Mesendoderm (in vitro differentiated cells): ENCODE measurements at regions not wholly inside any gene's neighbourhood (a gene's known extent, or its start where the extent isn't known, plus 50 kb on each side); places are given as distances from the start of the nearest gene placed in this dataset.
A peak's percentile ranks its signal among the peaks of the same experiment; 100 is the strongest.

Source experiments
- DNase-seq: peaks from one replicate; pipeline ENCODE4 v3.0.0; 2013
- H2AK5ac ChIP-seq: 2 replicates; pipeline ENCODE4 v1.6.1; 2013; ENCODE audit warnings: low read length, inconsistent platforms
- H2BK120ac ChIP-seq: 2 replicates; pipeline ENCODE4 v1.6.1; 2013; ENCODE audit warnings: low read depth, mild to moderate bottlenecking, low read length, moderate library complexity, mixed read lengths
- H2BK15ac ChIP-seq: replicated peaks from 2 replicates; pipeline ENCODE4 v1.6.1; 2013; ENCODE audit warnings: low read depth, mild to moderate bottlenecking, moderate library complexity
- H2BK5ac ChIP-seq: 2 replicates; pipeline ENCODE4 v1.6.1; 2013; ENCODE audit warnings: low read length, inconsistent platforms
- H3K18ac ChIP-seq: 2 replicates; pipeline ENCODE4 v1.6.1; 2013; ENCODE audit warnings: mild to moderate bottlenecking, low read length, mixed read lengths
- H3K23ac ChIP-seq: one replicate; pipeline ENCODE4 v1.6.1; 2013; ENCODE audit warnings: low read length
- H3K27ac ChIP-seq: 2 replicates; pipeline ENCODE4 v1.5.1; 2013; ENCODE audit warnings: low read depth, mild to moderate bottlenecking, inconsistent platforms, low read length, moderate library complexity
- H3K27me3 ChIP-seq: 2 replicates; pipeline ENCODE4 v1.6.1; 2013; ENCODE audit warnings: low read length, control low read depth, mild to moderate bottlenecking, inconsistent platforms; ENCODE audit not compliant: insufficient read depth, poor library complexity
- H3K36me3 ChIP-seq: 2 replicates; pipeline ENCODE4 v1.6.1; 2013; ENCODE audit warnings: low read length, inconsistent platforms; ENCODE audit not compliant: control insufficient read depth, insufficient read depth
- H3K4ac ChIP-seq: one replicate; pipeline ENCODE4 v1.6.1; 2013; ENCODE audit warnings: low read depth, mild to moderate bottlenecking, low read length, moderate library complexity
- H3K4me1 ChIP-seq: 2 replicates; pipeline ENCODE4 v1.6.1; 2013; ENCODE audit warnings: low read depth, low read length, inconsistent platforms; ENCODE audit not compliant: control insufficient read depth
- H3K4me2 ChIP-seq: 2 replicates; pipeline ENCODE4 v1.6.1; 2013; ENCODE audit warnings: low read length
- H3K4me3 ChIP-seq: 2 replicates; pipeline ENCODE4 v1.5.1; 2013; ENCODE audit warnings: mild to moderate bottlenecking, low read length
- H3K56ac ChIP-seq: one replicate; pipeline ENCODE4 v1.6.1; 2013; ENCODE audit warnings: low read length
- H3K79me1 ChIP-seq: 2 replicates; pipeline ENCODE4 v1.6.1; 2013; ENCODE audit warnings: low read length, inconsistent platforms
- H3K79me2 ChIP-seq: 2 replicates; pipeline ENCODE4 v1.6.1; 2013; ENCODE audit warnings: mild to moderate bottlenecking, low read length; ENCODE audit not compliant: control insufficient read depth, insufficient read depth
- H3K9ac ChIP-seq: 2 replicates; pipeline ENCODE4 v1.6.1; 2013; ENCODE audit warnings: low read length, inconsistent platforms
- H4K5ac ChIP-seq: one replicate; pipeline ENCODE4 v1.6.1; 2013; ENCODE audit warnings: low read length
- H4K8ac ChIP-seq: one replicate; pipeline ENCODE4 v1.6.1; 2013; ENCODE audit warnings: low read depth, mild to moderate bottlenecking, control low read depth, low read length, moderate library complexity
- WGBS: extraction: QIAGEN DNeasy Blood & Tissue Kit; methylation state at CpG from one replicate; pipeline ENCODE4 v1.1.7; 2013; ENCODE audit warnings: low lambda C conversion rate, missing lambda C conversion rate; ENCODE audit not compliant: insufficient coverage; ENCODE audit errors: extremely low coverage; 5-methylcytosine and 5-hydroxymethylcytosine counted together

GRCh38 chr20:1783245-1783644 lies 112.0 kb upstream of the SIRPA start:
- Histone ChIP-seq H3K18ac (no peak overlapping the region), H2BK15ac (no peak overlapping the region), H3K9ac (no peak overlapping the region), H3K79me1 (no peaks in the 10 kb centered on the region), H3K27me3 (no peaks in the 10 kb centered on the region), H3K23ac (no peak overlapping the region), H3K56ac (no peak overlapping the region), H4K5ac (no peak overlapping the region), H3K4me1 (no peaks in the 10 kb centered on the region), H3K36me3 (no peaks in the 10 kb centered on the region), H2BK5ac (no peak overlapping the region), H3K4ac (no peak overlapping the region), H4K8ac (no peak overlapping the region), H3K27ac (no peak overlapping the region), H2AK5ac (no peak overlapping the region), H3K79me2 (no peaks in the 10 kb centered on the region), H3K4me3 (no peak overlapping the region), H2BK120ac (no peak overlapping the region), H3K4me2 (no peak overlapping the region)
- no peak for DNase-seq
- WGBS, result no CpG with 5 or more reads among the region's 4 CpGs

GRCh38 chr20:1782181-1782580 lies 113.0 kb upstream of the SIRPA start:
- WGBS, result no CpG with 5 or more reads among the region's 3 CpGs
- no peak for DNase-seq

GRCh38 chr20:1779567-1779966 lies 115.6 kb upstream of the SIRPA start:
- no peak overlapping the region for H3K9ac ChIP-seq
- H2AK5ac ChIP-seq, result no peak overlapping the region
- H3K79me1 ChIP-seq, result no peaks in the 10 kb centered on the region
- H4K8ac ChIP-seq, result no peak overlapping the region
- peaks cover 4% of the 10 kb centered on the region for H3K4me1 ChIP-seq
- no peak overlapping the region for H2BK5ac ChIP-seq
- no peak overlapping the region for H3K18ac ChIP-seq
- DNase-seq, result no peak
- no peak overlapping the region for H3K4ac ChIP-seq
- no peak overlapping the region for H3K56ac ChIP-seq
- no peak overlapping the region for H3K4me3 ChIP-seq
- H3K27me3 ChIP-seq, result no peaks in the 10 kb centered on the region
- H3K4me2 ChIP-seq, result no peak overlapping the region
- no peak overlapping the region for H3K27ac ChIP-seq
- H2BK120ac ChIP-seq, result no peak overlapping the region
- H2BK15ac ChIP-seq, result no peak overlapping the region
- no peak overlapping the region for H4K5ac ChIP-seq
- no CpG with 5 or more reads among the region's 5 CpGs for WGBS
- no peaks in the 10 kb centered on the region for H3K36me3 ChIP-seq
- no peak overlapping the region for H3K23ac ChIP-seq
- no peaks in the 10 kb centered on the region for H3K79me2 ChIP-seq

More at GRCh38 chr20:1782181-1782580, 113.0 kb upstream of the SIRPA start:
- no peak overlapping the region for H3K9ac ChIP-seq
- H3K36me3 ChIP-seq, result no peaks in the 10 kb centered on the region
- H2BK120ac ChIP-seq, result no peak overlapping the region
- no peak overlapping the region for H3K56ac ChIP-seq
- H2AK5ac ChIP-seq, result no peak overlapping the region
- no peak overlapping the region for H4K8ac ChIP-seq
- H3K27me3 ChIP-seq, result no peaks in the 10 kb centered on the region
- H3K4me2 ChIP-seq, result no peak overlapping the region
- H4K5ac ChIP-seq, result no peak overlapping the region
- H2BK15ac ChIP-seq, result no peak overlapping the region
- no peak overlapping the region for H3K23ac ChIP-seq
- no peak overlapping the region for H3K27ac ChIP-seq
- H3K18ac ChIP-seq, result no peak overlapping the region
- H3K4me1 ChIP-seq, result no peaks in the 10 kb centered on the region
- no peak overlapping the region for H3K4me3 ChIP-seq
- no peak overlapping the region for H3K4ac ChIP-seq
- H3K79me2 ChIP-seq, result no peaks in the 10 kb centered on the region
- H3K79me1 ChIP-seq, result no peaks in the 10 kb centered on the region
- no peak overlapping the region for H2BK5ac ChIP-seq

- no peak overlapping the region for H4K8ac ChIP-seq
- no peaks in the 10 kb centered on the region for H3K36me3 ChIP-seq
- H3K79me1 ChIP-seq, result no peaks in the 10 kb centered on the region
- no peak overlapping the region for H3K18ac ChIP-seq
- no peak overlapping the region for H3K23ac ChIP-seq
- WGBS, result no CpG with 5 or more reads among the region's 12 CpGs
- H3K4me3 ChIP-seq, result no peak overlapping the region
- no peak overlapping the region for H2AK5ac ChIP-seq
- no peak for DNase-seq
- H3K27me3 ChIP-seq, result no peaks in the 10 kb centered on the region
- peaks cover 4% of the 10 kb centered on the region for H3K4me1 ChIP-seq
- no peak overlapping the region for H4K5ac ChIP-seq
- no peaks in the 10 kb centered on the region for H3K79me2 ChIP-seq
- no peak overlapping the region for H3K4ac ChIP-seq
- H3K56ac ChIP-seq, result no peak overlapping the region
- H2BK5ac ChIP-seq, result no peak overlapping the region
- no peak overlapping the region for H3K4me2 ChIP-seq
- H3K27ac ChIP-seq, result no peak overlapping the region
- no peak overlapping the region for H3K9ac ChIP-seq
- no peak overlapping the region for H2BK15ac ChIP-seq
- no peak overlapping the region for H2BK120ac ChIP-seq
Observed at GRCh38 chr20:1778338-1778737, 116.9 kb upstream of the SIRPA start.

GRCh38 chr20:1777476-1777820 lies 117.8 kb upstream of the SIRPA start:
- no peak overlapping the region for H3K27ac ChIP-seq
- H3K79me1 ChIP-seq, result no peaks in the 10 kb centered on the region
- H2AK5ac ChIP-seq, result no peak overlapping the region
- H3K56ac ChIP-seq, result peak overlapping the region; percentile 12
- no peak overlapping the region for H3K18ac ChIP-seq
- no peak overlapping the region for H4K5ac ChIP-seq
- no peak overlapping the region for H3K4me3 ChIP-seq
- H3K36me3 ChIP-seq, result no peaks in the 10 kb centered on the region
- no peaks in the 10 kb centered on the region for H3K79me2 ChIP-seq
- no peak overlapping the region for H3K9ac ChIP-seq
- H3K27me3 ChIP-seq, result no peaks in the 10 kb centered on the region
- no peak overlapping the region for H3K4me2 ChIP-seq
- no peak overlapping the region for H2BK120ac ChIP-seq
- no peak overlapping the region for H3K23ac ChIP-seq
- H3K4me1 ChIP-seq, result peaks cover 4% of the 10 kb centered on the region
- DNase-seq, result no peak
- no peak overlapping the region for H2BK5ac ChIP-seq
- H3K4ac ChIP-seq, result no peak overlapping the region
- H4K8ac ChIP-seq, result no peak overlapping the region
- no CpG with 5 or more reads among the region's 14 CpGs for WGBS
- no peak overlapping the region for H2BK15ac ChIP-seq

GRCh38 chr20:1776681-1777475 lies 118.3 kb upstream of the SIRPA start:
- Histone ChIP-seq H4K5ac (no peak overlapping the region), H3K79me1 (no peaks in the 10 kb centered on the region), H3K27me3 (no peaks in the 10 kb centered on the region), H3K36me3 (no peaks in the 10 kb centered on the region), H2AK5ac (no peak overlapping the region), H2BK5ac (no peak overlapping the region), H3K4me3 (peak overlapping the region; percentile 15), H2BK120ac (no peak overlapping the region), H3K4me1 (peaks cover 4% of the 10 kb centered on the region), H3K4ac (peak overlapping the region; percentile 0), H3K4me2 (peak overlapping the region; percentile 11), H3K18ac (peak overlapping the region; percentile 8), H3K9ac (peak overlapping the region; percentile 54), H3K79me2 (no peaks in the 10 kb centered on the region), H3K23ac (no peak overlapping the region), H4K8ac (peak overlapping the region; percentile 69), H2BK15ac (no peak overlapping the region), H3K56ac (peak overlapping the region; percentile 61), H3K27ac (no peak overlapping the region)
- peak; percentile 92 for DNase-seq
- WGBS, result no CpG with 5 or more reads among the region's 35 CpGs
